ENCODE measurements at regions not wholly inside any gene's neighbourhood (a gene's known extent, or its start where the extent isn't known, plus 50 kb on each side); places are given as distances from the start of the nearest gene placed in this dataset.

DNA sequence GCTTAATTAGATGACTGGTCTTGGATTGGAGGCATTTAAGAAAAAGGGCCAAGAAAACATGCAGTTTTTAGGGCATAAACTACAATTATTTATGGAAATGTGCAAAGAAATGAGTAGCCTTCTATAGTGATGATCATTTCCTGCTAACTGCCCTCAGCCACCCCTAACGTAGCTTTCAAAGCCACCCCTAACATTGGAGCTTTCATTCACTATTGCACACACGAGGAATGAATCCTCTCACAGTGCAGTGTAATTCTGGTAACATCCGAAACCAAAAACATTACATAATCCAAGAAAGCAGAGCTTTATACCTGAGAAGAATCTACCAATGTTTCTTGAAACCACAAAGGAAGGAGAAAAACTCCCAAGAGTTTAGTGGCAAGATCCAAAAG lies 1003.6 kb downstream of the TMEM121 start:
- no peak overlapping the region for H3K27ac Mint-ChIP-seq
- no peaks in the 10 kb centered on the region for H4K20me1 ChIP-seq (ENCODE audit: control insufficient read depth, insufficient read depth, low read length, poor library complexity, severe bottlenecking)
- no peak overlapping the region for H3K4me3 Mint-ChIP-seq
- H3K36me3 ChIP-seq (replicated peaks in 1 of 2; ENCODE audit: control extremely low read depth in 1 of 2, control insufficient read depth in 1 of 2, extremely low read depth in 1 of 2, insufficient read depth in 2 of 2, low read length in 1 of 2): no peaks in the 10 kb centered on the region
- H3K9me3 ChIP-seq (ENCODE audit: control extremely low read depth in 1 of 3, control insufficient read depth in 2 of 3, insufficient read depth in 1 of 3, low read length in 2 of 3): peaks cover 0 to 7% (median 0%) of the 10 kb centered on the region in 3 donors
- H3K4me2 ChIP-seq (replicated peaks; ENCODE audit: low read depth, low read length, poor library complexity, severe bottlenecking): no peak overlapping the region
- WGBS (ENCODE audit: insufficient coverage): 52% methylated on average over 2 of the region's 3 CpGs
- intact Hi-C loops (cut with micrococcal nuclease): no loop called here
- peaks cover 3% of the 10 kb centered on the region for H3K4me1 Mint-ChIP-seq
- ChIA-PET CTCF (interaction anchor here (0.6 to 5.4 kb wide), 19 partner anchors 9 to 1618 kb away, joined by 3 to 42 read pairs (median 4); no protein-coding TSS in a partner anchor), POLR2A (no interaction called here)
- ATAC-seq (ENCODE audit: low read depth) (no peak), DNase-seq (no peak)
- TF ChIP-seq, protein P1, sequence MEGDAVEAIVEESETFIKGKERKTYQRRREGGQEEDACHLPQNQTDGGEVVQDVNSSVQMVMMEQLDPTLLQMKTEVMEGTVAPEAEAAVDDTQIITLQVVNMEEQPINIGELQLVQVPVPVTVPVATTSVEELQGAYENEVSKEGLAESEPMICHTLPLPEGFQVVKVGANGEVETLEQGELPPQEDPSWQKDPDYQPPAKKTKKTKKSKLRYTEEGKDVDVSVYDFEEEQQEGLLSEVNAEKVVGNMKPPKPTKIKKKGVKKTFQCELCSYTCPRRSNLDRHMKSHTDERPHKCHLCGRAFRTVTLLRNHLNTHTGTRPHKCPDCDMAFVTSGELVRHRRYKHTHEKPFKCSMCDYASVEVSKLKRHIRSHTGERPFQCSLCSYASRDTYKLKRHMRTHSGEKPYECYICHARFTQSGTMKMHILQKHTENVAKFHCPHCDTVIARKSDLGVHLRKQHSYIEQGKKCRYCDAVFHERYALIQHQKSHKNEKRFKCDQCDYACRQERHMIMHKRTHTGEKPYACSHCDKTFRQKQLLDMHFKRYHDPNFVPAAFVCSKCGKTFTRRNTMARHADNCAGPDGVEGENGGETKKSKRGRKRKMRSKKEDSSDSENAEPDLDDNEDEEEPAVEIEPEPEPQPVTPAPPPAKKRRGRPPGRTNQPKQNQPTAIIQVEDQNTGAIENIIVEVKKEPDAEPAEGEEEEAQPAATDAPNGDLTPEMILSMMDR (IDR thresholded peaks at IDR 0.05): no peak
- TF ChIP-seq EZH2 (IDR thresholded peaks at IDR 0.05; ENCODE audit: borderline replicate concordance, insufficient read depth, low read depth, low read length, poor library complexity, severe bottlenecking): no peak
- H2AFZ ChIP-seq (ENCODE audit: insufficient read depth, low read depth, low read length, poor library complexity, severe bottlenecking): no peak overlapping the region
- H3K79me2 ChIP-seq (ENCODE audit: control insufficient read depth, insufficient read depth, low read length): no peaks in the 10 kb centered on the region
- no peaks in the 10 kb centered on the region for H3K4me1 ChIP-seq (ENCODE audit: control insufficient read depth in 2 of 2, insufficient read depth in 2 of 2, low read length in 2 of 2)
- peaks cover 0 to 3% (median 0%) of the 10 kb centered on the region in 4 experiments for H3K27me3 ChIP-seq (replicated peaks in 1 of 4; ENCODE audit: control extremely low read depth in 1 of 4, control insufficient read depth in 3 of 4, insufficient read depth in 4 of 4, low read length in 3 of 4)
- H3K27ac ChIP-seq (ENCODE audit: low read length in 2 of 2): no peak overlapping the region
- no peak overlapping the region for H3K9ac ChIP-seq (ENCODE audit: low read length)
- no peak overlapping the region for H3K4me3 ChIP-seq (ENCODE audit: control extremely low read depth in 1 of 5, extremely low read depth in 1 of 5, insufficient read depth in 1 of 5, low read depth in 2 of 5, low read length in 4 of 5)
- no peaks in the 10 kb centered on the region for H3K9me3 Mint-ChIP-seq (ENCODE audit: insufficient read depth)
- H3K27me3 Mint-ChIP-seq: peaks cover 14% of the 10 kb centered on the region

DNA sequence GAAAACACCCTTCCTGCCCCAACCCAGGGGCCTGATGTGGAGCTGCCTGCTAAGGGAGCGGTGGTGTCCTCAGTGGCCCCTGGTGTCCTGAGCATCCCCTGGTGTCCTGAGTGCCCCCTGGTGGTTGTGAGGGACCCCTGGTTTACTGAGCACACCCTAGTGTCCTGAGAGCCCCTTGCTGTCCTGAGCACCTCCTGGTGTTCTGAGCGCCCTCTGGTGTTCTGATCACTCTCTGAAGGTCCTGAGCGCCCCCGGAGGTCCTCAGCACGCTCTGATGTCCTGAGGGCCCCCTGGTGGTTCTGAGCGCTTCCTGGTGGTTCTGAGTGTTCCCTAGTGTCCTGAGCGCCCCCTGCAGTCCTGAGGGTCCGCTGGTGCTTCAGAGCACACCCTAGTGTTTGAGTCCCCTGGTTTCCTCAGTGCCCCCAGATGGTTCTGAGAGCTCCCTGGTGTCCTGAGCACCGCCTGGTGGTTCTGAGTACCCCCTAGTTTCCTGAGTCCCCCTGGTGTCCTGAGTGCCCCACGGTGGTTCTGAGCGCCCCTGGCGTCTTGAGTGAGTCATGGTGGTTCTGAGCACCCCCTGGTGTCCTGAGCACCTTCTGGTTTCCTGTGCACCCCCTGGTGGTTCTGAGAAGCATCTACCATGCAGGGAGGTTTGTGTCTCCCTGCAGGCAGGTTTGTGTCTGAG lies 1004.2 kb downstream of the TMEM121 start:
- H3K4me3 Mint-ChIP-seq: no peak overlapping the region
- H3K9me3 Mint-ChIP-seq (ENCODE audit: insufficient read depth): no peaks in the 10 kb centered on the region
- intact Hi-C loops (cut with micrococcal nuclease): no loop called here
- H3K4me2 ChIP-seq (replicated peaks; ENCODE audit: low read depth, low read length, poor library complexity, severe bottlenecking): no peak overlapping the region
- DNase-seq (peak; percentile 69), ATAC-seq (ENCODE audit: low read depth) (peak; percentile 79)
- H3K27me3 Mint-ChIP-seq: peaks cover 14% of the 10 kb centered on the region
- H3K27me3 ChIP-seq (replicated peaks in 1 of 4; ENCODE audit: control extremely low read depth in 1 of 4, control insufficient read depth in 3 of 4, insufficient read depth in 4 of 4, low read length in 3 of 4): peaks cover 0 to 3% (median 0%) of the 10 kb centered on the region in 4 experiments
- H3K36me3 ChIP-seq (replicated peaks in 1 of 2; ENCODE audit: control extremely low read depth in 1 of 2, control insufficient read depth in 1 of 2, extremely low read depth in 1 of 2, insufficient read depth in 2 of 2, low read length in 1 of 2): no peaks in the 10 kb centered on the region
- H3K4me1 ChIP-seq (ENCODE audit: control insufficient read depth in 2 of 2, insufficient read depth in 2 of 2, low read length in 2 of 2): no peaks in the 10 kb centered on the region
- no peak overlapping the region for H3K27ac Mint-ChIP-seq
- H3K9ac ChIP-seq (ENCODE audit: low read length): no peak overlapping the region
- ChIA-PET POLR2A (no interaction called here), CTCF (interaction anchor here (0.6 to 5.4 kb wide), 21 partner anchors 9 to 1618 kb away, joined by 3 to 42 read pairs (median 4); no protein-coding TSS in a partner anchor)
- peaks cover 3% of the 10 kb centered on the region for H3K4me1 Mint-ChIP-seq
- H2AFZ ChIP-seq (ENCODE audit: insufficient read depth, low read depth, low read length, poor library complexity, severe bottlenecking): no peak overlapping the region
- H3K4me3 ChIP-seq (ENCODE audit: control extremely low read depth in 1 of 5, extremely low read depth in 1 of 5, insufficient read depth in 1 of 5, low read depth in 2 of 5, low read length in 4 of 5): no peak overlapping the region
- no peaks in the 10 kb centered on the region for H3K79me2 ChIP-seq (ENCODE audit: control insufficient read depth, insufficient read depth, low read length)
- H3K9me3 ChIP-seq (ENCODE audit: control extremely low read depth in 1 of 3, control insufficient read depth in 2 of 3, insufficient read depth in 1 of 3, low read length in 2 of 3): peaks cover 0 to 7% (median 0%) of the 10 kb centered on the region in 3 donors
- no peak overlapping the region for H3K27ac ChIP-seq (ENCODE audit: low read length in 2 of 2)
- H4K20me1 ChIP-seq (ENCODE audit: control insufficient read depth, insufficient read depth, low read length, poor library complexity, severe bottlenecking): no peaks in the 10 kb centered on the region
- TF ChIP-seq, protein P1 (IDR thresholded peaks at IDR 0.05): peak; percentile 63
- TF ChIP-seq EZH2 (IDR thresholded peaks at IDR 0.05; ENCODE audit: borderline replicate concordance, insufficient read depth, low read depth, low read length, poor library complexity, severe bottlenecking): no peak
- 69% methylated on average over 12 of the region's 12 CpGs for WGBS (ENCODE audit: insufficient coverage)
